GM23338 (cell line): ENCODE measurements at regions not wholly inside any gene's neighbourhood (a gene's known extent, or its start where the extent isn't known, plus 50 kb on each side); places are given as distances from the start of the nearest gene placed in this dataset.

Experiments used
- ATAC-seq: fragments of 200-7000 bp; cut with Tn5 transposase; 3 replicates; pipeline ENCODE4 v1.9.1; 2020
- DNase-seq: peaks from one replicate; pipeline ENCODE4 v3.0.0-alpha.2; 2015; ENCODE audit warnings: low spot score
- H2AFZ ChIP-seq: fragments of 200-600 bp; sonication (generic); 2 replicates; pipeline ENCODE4 v1.8.0; 2016; ENCODE audit warnings: antibody characterized with exemption, mild to moderate bottlenecking, moderate library complexity
- H3F3A ChIP-seq: fragments of 200-600 bp; sonication (generic); replicated peaks from 2 replicates; pipeline ENCODE4 v1.8.0; 2017; ENCODE audit warnings: antibody characterized with exemption, mixed run types, low read depth
- H3K27ac ChIP-seq: fragments of 200-600 bp; sonication (generic); 2 replicates; pipeline ENCODE4 v1.6.1; 2016; ENCODE audit warnings: low read depth
- H3K27me3 ChIP-seq: fragments of 200-600 bp; sonication (generic); 2 replicates; pipeline ENCODE4 v1.8.0; 2016; ENCODE audit warnings: mild to moderate bottlenecking, mixed run types, moderate library complexity; ENCODE audit not compliant: insufficient read depth
- H3K36me3 ChIP-seq: fragments of 200-600 bp; sonication (generic); 2 replicates; pipeline ENCODE4 v1.8.0; 2016; ENCODE audit warnings: mild to moderate bottlenecking; ENCODE audit not compliant: insufficient read depth
- H3K4me1 ChIP-seq: fragments of 200-600 bp; sonication (generic); 2 replicates; pipeline ENCODE4 v1.8.0; 2016; ENCODE audit warnings: mild to moderate bottlenecking, moderate library complexity; ENCODE audit not compliant: insufficient read depth
- H3K4me2 ChIP-seq: fragments of 200-600 bp; sonication (generic); 2 replicates; pipeline ENCODE4 v1.7.1; 2017; ENCODE audit warnings: mixed run types
- H3K4me3 ChIP-seq: fragments of 200-600 bp; sonication (generic); 2 replicates; pipeline ENCODE4 v1.6.1; 2016; ENCODE audit warnings: mixed run types
- H3K79me2 ChIP-seq: fragments of 200-600 bp; sonication (generic); replicated peaks from 2 replicates; pipeline ENCODE4 v1.8.0; 2017; ENCODE audit warnings: mild to moderate bottlenecking; ENCODE audit not compliant: insufficient read depth
- H3K9me2 ChIP-seq: fragments of 200-600 bp; sonication (generic); 2 replicates; pipeline ENCODE4 v1.8.0; 2017; ENCODE audit not compliant: insufficient read depth
- H4K20me1 ChIP-seq: fragments of 200-600 bp; sonication (generic); replicated peaks from 2 replicates; pipeline ENCODE4 v1.8.0; 2017; ENCODE audit warnings: mild to moderate bottlenecking; ENCODE audit not compliant: insufficient read depth
- H3K27ac Mint-ChIP-seq: 2 replicates; pipeline ENCODE4 v1.8.0; 2020; ENCODE audit warnings: inconsistent platforms, mild to moderate bottlenecking, moderate library complexity, mixed read lengths
- H3K27me3 Mint-ChIP-seq: 3 replicates; pipeline ENCODE4 v1.8.0; 2022; ENCODE audit warnings: low read depth, mild to moderate bottlenecking, moderate library complexity, mixed read lengths, inconsistent platforms; ENCODE audit not compliant: insufficient read depth, poor library complexity
- H3K36me3 Mint-ChIP-seq: 3 replicates; pipeline ENCODE4 v1.8.0; 2021; ENCODE audit warnings: low read depth, mild to moderate bottlenecking, inconsistent platforms, moderate library complexity, mixed read lengths
- H3K4me1 Mint-ChIP-seq: 3 replicates; pipeline ENCODE4 v1.8.0; 2020; ENCODE audit warnings: mild to moderate bottlenecking, inconsistent platforms, mixed read lengths
- H3K4me3 Mint-ChIP-seq: 3 replicates; pipeline ENCODE4 v1.8.0; 2021; ENCODE audit warnings: moderate library complexity, mild to moderate bottlenecking, inconsistent platforms, mixed read lengths
- H3K9me3 Mint-ChIP-seq: 3 replicates; pipeline ENCODE4 v1.8.0; 2020; ENCODE audit warnings: moderate library complexity, mild to moderate bottlenecking, inconsistent platforms, mixed read lengths
- CREB1 ChIP-seq: fragments of 250-450 bp; sonication (Bioruptor Pico); IDR thresholded peaks from 2 replicates; pipeline ENCODE4 v1.5.0; 2020; ENCODE audit warnings: low read depth, mild to moderate bottlenecking, moderate library complexity
- EZH2 ChIP-seq: fragments of 200-600 bp; sonication (generic); IDR thresholded peaks from one replicate; pipeline ENCODE4 v1.8.0; 2017; ENCODE audit warnings: antibody characterized with exemption, mild to moderate bottlenecking, low read depth; ENCODE audit not compliant: unreplicated experiment
- EZH2phosphoT487 ChIP-seq: fragments of 200-600 bp; sonication (generic); IDR thresholded peaks from one replicate; pipeline ENCODE4 v1.8.1; 2018; ENCODE audit warnings: antibody characterized with exemption; ENCODE audit not compliant: unreplicated experiment
- JUNB ChIP-seq: IDR thresholded peaks from one replicate; pipeline ENCODE4 v1.6.1; 2016; ENCODE audit warnings: antibody characterized with exemption; ENCODE audit not compliant: unreplicated experiment
- NANOG ChIP-seq: IDR thresholded peaks from 2 replicates; pipeline ENCODE4 v1.6.1; 2016; ENCODE audit warnings: antibody characterized with exemption, borderline replicate concordance
- POLR2AphosphoS5 ChIP-seq: IDR thresholded peaks from 2 replicates; pipeline ENCODE4 v1.6.1; 2016; ENCODE audit warnings: antibody characterized with exemption, low read depth
- STAT1 ChIP-seq: IDR thresholded peaks from one replicate; pipeline ENCODE4 v1.6.1; 2016; ENCODE audit warnings: antibody characterized with exemption; ENCODE audit not compliant: unreplicated experiment
- ZNF114 ChIP-seq: fragments of 250-450 bp; sonication (Bioruptor Pico); IDR thresholded peaks from 2 replicates; pipeline ENCODE4 v1.5.0; 2020; ENCODE audit warnings: mild to moderate bottlenecking, moderate library complexity
- ZNF331 ChIP-seq: fragments of 250-450 bp; sonication (Bioruptor Pico); IDR thresholded peaks from 2 replicates; pipeline ENCODE4 v1.5.0; 2020; ENCODE audit warnings: low read depth, mild to moderate bottlenecking, moderate library complexity
- TF ChIP-seq, protein P1 (sequence below): IDR thresholded peaks from 2 replicates; pipeline ENCODE4 v1.6.1; 2016; ENCODE audit warnings: antibody characterized with exemption
- TF ChIP-seq, protein P2 (sequence below), 2 experiments: fragments of 200-600 bp in 1 of 2; sonication (generic) in 1 of 2; conservative IDR thresholded peaks; 2 replicates each; pipeline versions ENCODE4 v1.5.1 to v1.6.1; 2016 to 2017; ENCODE audit warnings: antibody characterized with exemption in 2 of 2, low read depth in 2 of 2, mild to moderate bottlenecking in 2 of 2, moderate library complexity in 1 of 2
- TF ChIP-seq, protein P3 (sequence below): fragments of 250-450 bp; sonication (Bioruptor Pico); IDR thresholded peaks from 2 replicates; pipeline ENCODE4 v1.5.0; 2020; ENCODE audit warnings: mild to moderate bottlenecking, moderate library complexity
- TF ChIP-seq, protein P4 (sequence below): IDR thresholded peaks from one replicate; pipeline ENCODE4 v1.6.1; 2018; ENCODE audit warnings: antibody characterized with exemption; ENCODE audit not compliant: unreplicated experiment

DNA sequence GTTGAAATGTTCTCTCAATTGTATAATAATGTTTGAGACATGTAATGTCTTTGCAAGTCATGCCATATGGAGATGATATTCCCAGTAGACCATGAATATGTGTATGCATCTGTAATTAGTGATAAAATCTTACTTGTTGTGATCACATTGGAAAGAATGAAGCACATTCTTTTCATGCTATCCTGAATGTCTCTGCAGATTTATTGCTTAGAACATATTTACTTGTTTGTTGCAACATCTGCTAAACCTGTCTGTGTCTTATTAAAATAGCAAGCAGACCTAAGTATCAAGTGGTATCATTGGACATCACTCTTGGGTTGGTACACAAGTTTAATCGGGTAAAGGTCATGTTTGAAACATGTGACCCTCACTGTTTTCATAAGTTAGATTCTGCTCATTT, 265.5 kb upstream of the CD180 start:
- no peaks in the 10 kb centered on the region for H3K36me3 Mint-ChIP-seq
- H3K9me2 ChIP-seq = 0 out of 2 replicates have a peak, but pooled peaks cover 5% of the 10 kb centered on the region
- H3K4me3 ChIP-seq = no peak overlapping the region
- no peaks in the 10 kb centered on the region for H4K20me1 ChIP-seq
- no peaks in the 10 kb centered on the region for H3K36me3 ChIP-seq
- no peaks in the 10 kb centered on the region for H3K27me3 ChIP-seq
- H3K4me1 Mint-ChIP-seq = no peaks in the 10 kb centered on the region
- no peak overlapping the region for H3K27ac ChIP-seq
- no peaks in the 10 kb centered on the region for H3K79me2 ChIP-seq
- H3K4me3 Mint-ChIP-seq = no peak overlapping the region
- DNase-seq = no peak
- H3K27me3 Mint-ChIP-seq = no peaks in the 10 kb centered on the region
- no peaks in the 10 kb centered on the region for H3K9me3 Mint-ChIP-seq
- H3F3A ChIP-seq = no peaks in the 10 kb centered on the region
- no peak overlapping the region for H3K27ac Mint-ChIP-seq
- no peaks in the 10 kb centered on the region for H3K4me1 ChIP-seq
- TF ChIP-seq, protein P1, sequence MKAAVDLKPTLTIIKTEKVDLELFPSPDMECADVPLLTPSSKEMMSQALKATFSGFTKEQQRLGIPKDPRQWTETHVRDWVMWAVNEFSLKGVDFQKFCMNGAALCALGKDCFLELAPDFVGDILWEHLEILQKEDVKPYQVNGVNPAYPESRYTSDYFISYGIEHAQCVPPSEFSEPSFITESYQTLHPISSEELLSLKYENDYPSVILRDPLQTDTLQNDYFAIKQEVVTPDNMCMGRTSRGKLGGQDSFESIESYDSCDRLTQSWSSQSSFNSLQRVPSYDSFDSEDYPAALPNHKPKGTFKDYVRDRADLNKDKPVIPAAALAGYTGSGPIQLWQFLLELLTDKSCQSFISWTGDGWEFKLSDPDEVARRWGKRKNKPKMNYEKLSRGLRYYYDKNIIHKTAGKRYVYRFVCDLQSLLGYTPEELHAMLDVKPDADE = no peak
- TF ChIP-seq JUNB = no peak
- no peak for TF ChIP-seq EZH2
- TF ChIP-seq NANOG = no peak
- TF ChIP-seq POLR2AphosphoS5 = no peak
- TF ChIP-seq, protein P2, sequence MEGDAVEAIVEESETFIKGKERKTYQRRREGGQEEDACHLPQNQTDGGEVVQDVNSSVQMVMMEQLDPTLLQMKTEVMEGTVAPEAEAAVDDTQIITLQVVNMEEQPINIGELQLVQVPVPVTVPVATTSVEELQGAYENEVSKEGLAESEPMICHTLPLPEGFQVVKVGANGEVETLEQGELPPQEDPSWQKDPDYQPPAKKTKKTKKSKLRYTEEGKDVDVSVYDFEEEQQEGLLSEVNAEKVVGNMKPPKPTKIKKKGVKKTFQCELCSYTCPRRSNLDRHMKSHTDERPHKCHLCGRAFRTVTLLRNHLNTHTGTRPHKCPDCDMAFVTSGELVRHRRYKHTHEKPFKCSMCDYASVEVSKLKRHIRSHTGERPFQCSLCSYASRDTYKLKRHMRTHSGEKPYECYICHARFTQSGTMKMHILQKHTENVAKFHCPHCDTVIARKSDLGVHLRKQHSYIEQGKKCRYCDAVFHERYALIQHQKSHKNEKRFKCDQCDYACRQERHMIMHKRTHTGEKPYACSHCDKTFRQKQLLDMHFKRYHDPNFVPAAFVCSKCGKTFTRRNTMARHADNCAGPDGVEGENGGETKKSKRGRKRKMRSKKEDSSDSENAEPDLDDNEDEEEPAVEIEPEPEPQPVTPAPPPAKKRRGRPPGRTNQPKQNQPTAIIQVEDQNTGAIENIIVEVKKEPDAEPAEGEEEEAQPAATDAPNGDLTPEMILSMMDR (conservative IDR thresholded peaks at IDR 0.05; ENCODE audit: low read depth in 2 of 2) = no peak
- TF ChIP-seq EZH2phosphoT487 = no peak
- TF ChIP-seq ZNF331 = no peak
- TF ChIP-seq CREB1 (CRISPR knock-in tag) = no peak
- TF ChIP-seq STAT1 = no peak
- TF ChIP-seq, protein P3, sequence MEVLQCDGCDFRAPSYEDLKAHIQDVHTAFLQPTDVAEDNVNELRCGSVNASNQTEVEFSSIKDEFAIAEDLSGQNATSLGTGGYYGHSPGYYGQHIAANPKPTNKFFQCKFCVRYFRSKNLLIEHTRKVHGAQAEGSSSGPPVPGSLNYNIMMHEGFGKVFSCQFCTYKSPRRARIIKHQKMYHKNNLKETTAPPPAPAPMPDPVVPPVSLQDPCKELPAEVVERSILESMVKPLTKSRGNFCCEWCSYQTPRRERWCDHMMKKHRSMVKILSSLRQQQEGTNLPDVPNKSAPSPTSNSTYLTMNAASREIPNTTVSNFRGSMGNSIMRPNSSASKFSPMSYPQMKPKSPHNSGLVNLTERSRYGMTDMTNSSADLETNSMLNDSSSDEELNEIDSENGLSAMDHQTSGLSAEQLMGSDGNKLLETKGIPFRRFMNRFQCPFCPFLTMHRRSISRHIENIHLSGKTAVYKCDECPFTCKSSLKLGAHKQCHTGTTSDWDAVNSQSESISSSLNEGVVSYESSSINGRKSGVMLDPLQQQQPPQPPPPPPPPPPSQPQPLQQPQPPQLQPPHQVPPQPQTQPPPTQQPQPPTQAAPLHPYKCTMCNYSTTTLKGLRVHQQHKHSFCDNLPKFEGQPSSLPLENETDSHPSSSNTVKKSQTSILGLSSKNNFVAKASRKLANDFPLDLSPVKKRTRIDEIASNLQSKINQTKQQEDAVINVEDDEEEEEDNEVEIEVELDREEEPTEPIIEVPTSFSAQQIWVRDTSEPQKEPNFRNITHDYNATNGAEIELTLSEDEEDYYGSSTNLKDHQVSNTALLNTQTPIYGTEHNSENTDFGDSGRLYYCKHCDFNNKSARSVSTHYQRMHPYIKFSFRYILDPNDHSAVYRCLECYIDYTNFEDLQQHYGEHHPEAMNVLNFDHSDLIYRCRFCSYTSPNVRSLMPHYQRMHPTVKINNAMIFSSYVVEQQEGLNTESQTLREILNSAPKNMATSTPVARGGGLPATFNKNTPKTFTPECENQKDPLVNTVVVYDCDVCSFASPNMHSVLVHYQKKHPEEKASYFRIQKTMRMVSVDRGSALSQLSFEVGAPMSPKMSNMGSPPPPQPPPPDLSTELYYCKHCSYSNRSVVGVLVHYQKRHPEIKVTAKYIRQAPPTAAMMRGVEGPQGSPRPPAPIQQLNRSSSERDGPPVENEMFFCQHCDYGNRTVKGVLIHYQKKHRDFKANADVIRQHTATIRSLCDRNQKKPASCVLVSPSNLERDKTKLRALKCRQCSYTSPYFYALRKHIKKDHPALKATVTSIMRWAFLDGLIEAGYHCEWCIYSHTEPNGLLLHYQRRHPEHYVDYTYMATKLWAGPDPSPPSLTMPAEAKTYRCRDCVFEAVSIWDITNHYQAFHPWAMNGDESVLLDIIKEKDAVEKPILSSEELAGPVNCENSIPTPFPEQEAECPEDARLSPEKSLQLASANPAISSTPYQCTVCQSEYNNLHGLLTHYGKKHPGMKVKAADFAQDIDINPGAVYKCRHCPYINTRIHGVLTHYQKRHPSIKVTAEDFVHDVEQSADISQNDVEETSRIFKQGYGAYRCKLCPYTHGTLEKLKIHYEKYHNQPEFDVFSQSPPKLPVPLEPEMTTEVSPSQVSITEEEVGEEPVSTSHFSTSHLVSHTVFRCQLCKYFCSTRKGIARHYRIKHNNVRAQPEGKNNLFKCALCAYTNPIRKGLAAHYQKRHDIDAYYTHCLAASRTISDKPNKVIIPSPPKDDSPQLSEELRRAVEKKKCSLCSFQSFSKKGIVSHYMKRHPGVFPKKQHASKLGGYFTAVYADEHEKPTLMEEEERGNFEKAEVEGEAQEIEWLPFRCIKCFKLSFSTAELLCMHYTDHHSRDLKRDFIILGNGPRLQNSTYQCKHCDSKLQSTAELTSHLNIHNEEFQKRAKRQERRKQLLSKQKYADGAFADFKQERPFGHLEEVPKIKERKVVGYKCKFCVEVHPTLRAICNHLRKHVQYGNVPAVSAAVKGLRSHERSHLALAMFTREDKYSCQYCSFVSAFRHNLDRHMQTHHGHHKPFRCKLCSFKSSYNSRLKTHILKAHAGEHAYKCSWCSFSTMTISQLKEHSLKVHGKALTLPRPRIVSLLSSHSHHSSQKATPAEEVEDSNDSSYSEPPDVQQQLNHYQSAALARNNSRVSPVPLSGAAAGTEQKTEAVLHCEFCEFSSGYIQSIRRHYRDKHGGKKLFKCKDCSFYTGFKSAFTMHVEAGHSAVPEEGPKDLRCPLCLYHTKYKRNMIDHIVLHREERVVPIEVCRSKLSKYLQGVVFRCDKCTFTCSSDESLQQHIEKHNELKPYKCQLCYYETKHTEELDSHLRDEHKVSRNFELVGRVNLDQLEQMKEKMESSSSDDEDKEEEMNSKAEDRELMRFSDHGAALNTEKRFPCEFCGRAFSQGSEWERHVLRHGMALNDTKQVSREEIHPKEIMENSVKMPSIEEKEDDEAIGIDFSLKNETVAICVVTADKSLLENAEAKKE = no peak
- TF ChIP-seq ZNF114 (CRISPR knock-in tag) = no peak
- TF ChIP-seq, protein P4, sequence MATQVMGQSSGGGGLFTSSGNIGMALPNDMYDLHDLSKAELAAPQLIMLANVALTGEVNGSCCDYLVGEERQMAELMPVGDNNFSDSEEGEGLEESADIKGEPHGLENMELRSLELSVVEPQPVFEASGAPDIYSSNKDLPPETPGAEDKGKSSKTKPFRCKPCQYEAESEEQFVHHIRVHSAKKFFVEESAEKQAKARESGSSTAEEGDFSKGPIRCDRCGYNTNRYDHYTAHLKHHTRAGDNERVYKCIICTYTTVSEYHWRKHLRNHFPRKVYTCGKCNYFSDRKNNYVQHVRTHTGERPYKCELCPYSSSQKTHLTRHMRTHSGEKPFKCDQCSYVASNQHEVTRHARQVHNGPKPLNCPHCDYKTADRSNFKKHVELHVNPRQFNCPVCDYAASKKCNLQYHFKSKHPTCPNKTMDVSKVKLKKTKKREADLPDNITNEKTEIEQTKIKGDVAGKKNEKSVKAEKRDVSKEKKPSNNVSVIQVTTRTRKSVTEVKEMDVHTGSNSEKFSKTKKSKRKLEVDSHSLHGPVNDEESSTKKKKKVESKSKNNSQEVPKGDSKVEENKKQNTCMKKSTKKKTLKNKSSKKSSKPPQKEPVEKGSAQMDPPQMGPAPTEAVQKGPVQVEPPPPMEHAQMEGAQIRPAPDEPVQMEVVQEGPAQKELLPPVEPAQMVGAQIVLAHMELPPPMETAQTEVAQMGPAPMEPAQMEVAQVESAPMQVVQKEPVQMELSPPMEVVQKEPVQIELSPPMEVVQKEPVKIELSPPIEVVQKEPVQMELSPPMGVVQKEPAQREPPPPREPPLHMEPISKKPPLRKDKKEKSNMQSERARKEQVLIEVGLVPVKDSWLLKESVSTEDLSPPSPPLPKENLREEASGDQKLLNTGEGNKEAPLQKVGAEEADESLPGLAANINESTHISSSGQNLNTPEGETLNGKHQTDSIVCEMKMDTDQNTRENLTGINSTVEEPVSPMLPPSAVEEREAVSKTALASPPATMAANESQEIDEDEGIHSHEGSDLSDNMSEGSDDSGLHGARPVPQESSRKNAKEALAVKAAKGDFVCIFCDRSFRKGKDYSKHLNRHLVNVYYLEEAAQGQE = no peak
- no peak overlapping the region for H2AFZ ChIP-seq
- ATAC-seq = no peak
- no peak overlapping the region for H3K4me2 ChIP-seq
